Stomach (tissue), 4 donors: ENCODE measurements at regions not wholly inside any gene's neighbourhood (a gene's known extent, or its start where the extent isn't known, plus 50 kb on each side); places are given as distances from the start of the nearest gene placed in this dataset.

ENCODE experiments used
- EP300 ChIP-seq: sonication (generic); formaldehyde crosslinking; IDR thresholded peaks from one replicate; pipeline ENCODE4 v1.6.1; 2017; ENCODE audit warnings: antibody characterized with exemption
- POLR2A ChIP-seq, 4 donors: fragments of 450-650 bp; IDR thresholded peaks; one replicate each; pipeline ENCODE4 v1.6.1; 2016; ENCODE audit warnings: antibody characterized with exemption in 4 of 4, control low read depth in 2 of 4, mild to moderate bottlenecking in 1 of 4, moderate library complexity in 1 of 4
- POLR2AphosphoS5 ChIP-seq, 3 donors: sonication (generic); formaldehyde crosslinking; IDR thresholded peaks; one replicate each; pipeline ENCODE4 v1.6.1; 2016; ENCODE audit warnings: antibody characterized with exemption in 3 of 3
- TF ChIP-seq, protein P1 (sequence below), 7 experiments: fragments of 450-650 bp in 4 of 7; fragments of 200-600 bp in 3 of 7; sonication (generic) in 3 of 7; IDR thresholded peaks; one replicate each; pipeline ENCODE4 v1.5.1; 2016 to 2019; ENCODE audit warnings: antibody characterized with exemption in 7 of 7, control low read depth in 2 of 7, mild to moderate bottlenecking in 1 of 7

DNA sequence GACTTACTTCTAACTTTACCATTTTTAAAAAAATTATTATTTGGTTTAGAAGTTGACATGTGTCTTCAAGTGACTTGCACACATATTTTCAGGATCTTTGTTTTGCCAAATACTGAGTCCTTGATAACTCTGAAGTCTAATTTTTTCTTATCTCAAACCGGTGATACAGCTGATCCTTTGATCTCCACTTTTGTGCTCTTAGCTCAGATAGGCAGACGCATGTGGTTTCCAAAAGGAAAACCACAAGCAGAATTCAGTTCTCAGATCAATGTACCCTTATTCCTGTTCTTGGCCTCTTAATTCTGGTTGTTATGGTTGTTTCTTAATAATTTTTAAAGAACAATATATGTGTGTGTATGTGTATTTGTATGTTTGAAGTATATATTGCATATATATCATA is 238.3 kb upstream of the EDIL3 start:
- TF ChIP-seq, protein P1, sequence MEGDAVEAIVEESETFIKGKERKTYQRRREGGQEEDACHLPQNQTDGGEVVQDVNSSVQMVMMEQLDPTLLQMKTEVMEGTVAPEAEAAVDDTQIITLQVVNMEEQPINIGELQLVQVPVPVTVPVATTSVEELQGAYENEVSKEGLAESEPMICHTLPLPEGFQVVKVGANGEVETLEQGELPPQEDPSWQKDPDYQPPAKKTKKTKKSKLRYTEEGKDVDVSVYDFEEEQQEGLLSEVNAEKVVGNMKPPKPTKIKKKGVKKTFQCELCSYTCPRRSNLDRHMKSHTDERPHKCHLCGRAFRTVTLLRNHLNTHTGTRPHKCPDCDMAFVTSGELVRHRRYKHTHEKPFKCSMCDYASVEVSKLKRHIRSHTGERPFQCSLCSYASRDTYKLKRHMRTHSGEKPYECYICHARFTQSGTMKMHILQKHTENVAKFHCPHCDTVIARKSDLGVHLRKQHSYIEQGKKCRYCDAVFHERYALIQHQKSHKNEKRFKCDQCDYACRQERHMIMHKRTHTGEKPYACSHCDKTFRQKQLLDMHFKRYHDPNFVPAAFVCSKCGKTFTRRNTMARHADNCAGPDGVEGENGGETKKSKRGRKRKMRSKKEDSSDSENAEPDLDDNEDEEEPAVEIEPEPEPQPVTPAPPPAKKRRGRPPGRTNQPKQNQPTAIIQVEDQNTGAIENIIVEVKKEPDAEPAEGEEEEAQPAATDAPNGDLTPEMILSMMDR (IDR thresholded peaks at IDR 0.05), result no peak
- TF ChIP-seq POLR2AphosphoS5 (IDR thresholded peaks at IDR 0.05), result no peak
- no peak for TF ChIP-seq POLR2A (IDR thresholded peaks at IDR 0.05)
- no peak for TF ChIP-seq EP300
